IPS-20b (cell line): ENCODE measurements at regions not wholly inside any gene's neighbourhood (a gene's known extent, or its start where the extent isn't known, plus 50 kb on each side); places are given as distances from the start of the nearest gene placed in this dataset.

Experiments used
- H3K27ac ChIP-seq: one replicate; pipeline ENCODE4 v1.5.1; 2013; ENCODE audit warnings: low read length
- H3K27me3 ChIP-seq: 2 replicates; pipeline ENCODE4 v1.6.1; 2013; ENCODE audit warnings: mild to moderate bottlenecking, low read length, inconsistent platforms; ENCODE audit not compliant: insufficient read depth
- H3K36me3 ChIP-seq: 2 replicates; pipeline ENCODE4 v1.6.1; 2013; ENCODE audit warnings: low read depth, mild to moderate bottlenecking, inconsistent platforms, low read length, moderate library complexity; ENCODE audit not compliant: insufficient read depth
- H3K4me1 ChIP-seq: 2 replicates; pipeline ENCODE4 v1.6.1; 2013; ENCODE audit warnings: mild to moderate bottlenecking, control low read depth, inconsistent platforms, low read length, moderate library complexity; ENCODE audit not compliant: insufficient read depth
- H3K4me3 ChIP-seq: 2 replicates; pipeline ENCODE4 v1.5.1; 2013; ENCODE audit warnings: mild to moderate bottlenecking, low read length, inconsistent platforms
- H3K9ac ChIP-seq: 2 replicates; pipeline ENCODE4 v1.6.1; 2013; ENCODE audit warnings: low read depth, mild to moderate bottlenecking, inconsistent platforms, low read length, moderate library complexity
- H3K9me3 ChIP-seq: 2 replicates; pipeline ENCODE4 v1.6.1; 2013; ENCODE audit warnings: mild to moderate bottlenecking, low read depth, low read length, inconsistent platforms; ENCODE audit not compliant: insufficient read depth

DNA sequence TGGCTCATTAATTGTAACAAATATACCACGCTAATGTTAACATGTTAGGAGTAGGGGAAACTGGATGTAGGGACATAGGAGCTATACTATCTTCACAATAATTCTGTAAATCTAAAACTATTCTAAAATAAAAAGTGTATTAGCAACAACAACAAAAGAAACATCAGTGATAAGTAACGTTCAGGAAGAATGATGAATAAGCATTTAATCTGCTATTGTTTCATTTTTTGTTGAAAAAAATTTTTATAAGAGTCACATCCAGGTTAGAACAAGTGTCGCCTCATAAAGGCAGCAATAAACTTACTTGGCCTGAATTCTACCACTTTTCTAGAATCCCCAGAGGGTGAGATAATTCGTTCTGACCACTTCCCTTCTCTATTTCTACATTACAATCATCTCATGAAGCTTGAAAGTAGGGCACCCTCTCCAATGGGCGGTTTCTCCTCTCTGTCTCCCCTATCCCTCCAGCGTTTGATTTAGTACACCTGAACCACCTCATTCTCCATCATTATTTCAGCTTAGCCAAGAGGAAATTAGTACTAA, 253.1 kb upstream of the IPO5 start:
- Histone ChIP-seq H3K27me3 (no peaks in the 10 kb centered on the region), H3K9ac (no peak overlapping the region), H3K36me3 (no peaks in the 10 kb centered on the region), H3K4me1 (no peaks in the 10 kb centered on the region), H3K9me3 (no peaks in the 10 kb centered on the region), H3K27ac (no peak overlapping the region), H3K4me3 (no peak overlapping the region)

DNA sequence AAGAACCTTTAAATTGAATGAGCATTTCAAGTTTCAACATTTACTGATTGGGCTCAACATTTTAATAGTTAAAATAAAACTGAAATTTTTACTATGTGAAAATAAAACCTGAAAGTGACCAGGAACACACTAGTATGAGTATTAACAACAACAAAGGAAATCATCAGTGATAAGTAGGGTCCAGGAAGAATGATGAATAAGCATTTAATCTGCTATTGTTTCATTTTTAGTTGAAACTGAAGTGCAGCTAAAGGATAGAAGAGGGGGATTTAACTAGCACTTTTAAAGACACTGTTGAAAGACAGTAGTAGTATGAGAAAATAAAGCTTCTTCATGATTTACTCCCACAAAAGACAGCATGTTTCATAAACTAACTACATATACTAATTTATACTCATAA, 250.9 kb upstream of the IPO5 start:
- no peaks in the 10 kb centered on the region for H3K9me3 ChIP-seq
- H3K36me3 ChIP-seq = no peaks in the 10 kb centered on the region
- no peaks in the 10 kb centered on the region for H3K4me1 ChIP-seq
- no peak overlapping the region for H3K9ac ChIP-seq
- no peak overlapping the region for H3K4me3 ChIP-seq
- H3K27me3 ChIP-seq = no peaks in the 10 kb centered on the region
- no peak overlapping the region for H3K27ac ChIP-seq

DNA sequence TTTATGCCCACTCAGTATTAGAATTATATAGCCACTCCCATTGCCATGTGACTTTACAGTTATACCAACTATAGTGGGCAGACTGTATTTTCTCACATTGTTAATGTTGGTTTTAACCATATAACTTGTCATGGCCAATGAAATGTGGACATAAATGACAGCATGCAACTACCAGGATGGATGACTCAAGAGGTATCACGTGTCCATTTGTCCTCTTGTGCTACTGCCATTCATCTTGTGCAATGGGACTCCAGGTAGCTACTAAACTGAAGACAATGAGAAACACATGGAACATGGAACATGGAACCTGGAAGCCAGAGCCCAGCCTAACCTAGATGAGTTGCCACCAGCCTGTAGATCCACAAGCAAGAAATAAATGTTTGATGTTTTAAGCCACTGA, 242.7 kb upstream of the IPO5 start:
- no peaks in the 10 kb centered on the region for H3K9me3 ChIP-seq
- no peak overlapping the region for H3K4me3 ChIP-seq
- no peak overlapping the region for H3K27ac ChIP-seq
- no peak overlapping the region for H3K9ac ChIP-seq
- H3K36me3 ChIP-seq = no peaks in the 10 kb centered on the region
- H3K4me1 ChIP-seq = no peaks in the 10 kb centered on the region
- H3K27me3 ChIP-seq = no peaks in the 10 kb centered on the region

DNA sequence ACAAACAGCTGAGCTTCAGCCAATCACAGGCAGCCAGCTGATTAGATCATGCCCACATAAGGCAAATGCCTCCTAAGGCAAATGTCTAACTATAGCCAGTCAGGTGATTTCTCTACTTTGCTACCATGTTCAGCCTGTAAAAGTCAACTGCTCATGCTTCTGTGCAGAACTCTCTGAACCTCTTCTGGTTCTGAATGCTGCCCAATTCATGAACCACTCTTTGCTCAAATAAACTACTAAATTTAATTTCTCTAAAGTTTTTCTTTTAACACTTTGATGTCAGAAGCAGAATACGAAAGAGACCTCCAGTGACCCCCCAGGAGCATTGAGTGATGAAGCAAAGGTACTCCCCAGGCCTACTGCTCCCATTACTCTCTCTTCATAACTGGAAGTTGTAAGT, 240.7 kb upstream of the IPO5 start:
- H3K9ac ChIP-seq = no peak overlapping the region
- no peak overlapping the region for H3K4me3 ChIP-seq
- no peaks in the 10 kb centered on the region for H3K36me3 ChIP-seq
- H3K27ac ChIP-seq = no peak overlapping the region
- no peaks in the 10 kb centered on the region for H3K27me3 ChIP-seq
- H3K9me3 ChIP-seq = no peaks in the 10 kb centered on the region
- no peaks in the 10 kb centered on the region for H3K4me1 ChIP-seq

DNA sequence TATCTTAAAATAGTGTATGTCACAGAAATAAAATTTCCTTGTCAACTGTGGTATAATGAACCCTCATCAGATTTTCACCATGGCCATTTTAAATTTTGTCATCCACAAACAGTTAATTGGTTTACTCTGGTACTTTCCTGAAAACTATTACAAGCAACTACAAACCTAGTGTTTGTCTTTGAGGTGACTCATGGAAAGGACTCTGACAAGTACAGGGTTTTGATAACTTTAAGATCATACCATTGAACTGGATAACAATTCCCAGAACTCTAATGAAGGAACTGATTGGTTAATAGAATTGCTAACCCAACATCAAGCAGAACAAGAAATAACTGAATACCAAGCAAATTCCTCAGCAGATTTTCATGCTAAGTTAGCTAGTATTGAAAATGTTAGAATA, 237.7 kb upstream of the IPO5 start:
- H3K9me3 ChIP-seq = no peaks in the 10 kb centered on the region
- no peak overlapping the region for H3K4me3 ChIP-seq
- no peak overlapping the region for H3K27ac ChIP-seq
- no peaks in the 10 kb centered on the region for H3K4me1 ChIP-seq
- H3K9ac ChIP-seq = no peak overlapping the region
- no peaks in the 10 kb centered on the region for H3K36me3 ChIP-seq
- H3K27me3 ChIP-seq = no peaks in the 10 kb centered on the region

DNA sequence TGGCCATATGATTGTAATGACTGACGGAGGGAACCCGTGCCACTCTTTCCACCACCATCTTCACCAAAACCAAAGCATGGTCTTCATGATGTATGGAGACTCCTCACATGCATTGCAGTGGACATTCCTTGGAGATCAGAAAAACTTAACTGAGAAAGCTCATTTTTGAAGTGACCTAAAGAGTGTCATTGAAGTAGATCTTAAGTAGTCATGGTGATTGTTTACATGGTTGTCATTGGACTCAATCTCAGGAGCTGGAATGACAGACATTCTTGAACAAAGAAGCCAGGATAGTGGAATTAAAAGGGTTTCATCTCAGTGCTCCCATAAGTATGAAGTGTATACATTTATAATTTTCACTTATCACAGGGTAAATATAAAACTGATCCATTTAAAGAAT, 236.7 kb upstream of the IPO5 start:
- Histone ChIP-seq H3K9ac (no peak overlapping the region), H3K9me3 (no peaks in the 10 kb centered on the region), H3K4me3 (no peak overlapping the region), H3K27ac (no peak overlapping the region), H3K4me1 (no peaks in the 10 kb centered on the region), H3K27me3 (no peaks in the 10 kb centered on the region), H3K36me3 (no peaks in the 10 kb centered on the region)

DNA sequence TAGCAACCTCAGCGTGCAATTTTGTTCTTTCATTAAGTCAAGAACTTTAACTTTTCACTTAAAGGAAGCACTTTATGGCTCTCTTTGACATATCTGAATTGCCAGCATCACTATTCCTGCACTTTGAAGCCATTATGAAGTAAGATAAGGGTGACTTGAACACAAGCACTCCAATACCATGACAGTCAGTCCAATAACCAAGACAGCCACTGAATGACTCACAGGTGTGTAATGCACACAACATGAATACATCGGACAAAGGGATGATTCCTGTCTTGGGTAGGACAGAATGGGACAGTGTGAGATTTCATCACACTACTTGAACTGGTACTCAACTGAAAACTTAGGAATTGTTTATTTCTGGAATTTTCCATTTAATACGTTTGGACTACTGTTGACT, 233.7 kb upstream of the IPO5 start:
- Histone ChIP-seq H3K4me1 (no peaks in the 10 kb centered on the region), H3K9ac (no peak overlapping the region), H3K36me3 (no peaks in the 10 kb centered on the region), H3K27me3 (no peaks in the 10 kb centered on the region), H3K27ac (no peak overlapping the region), H3K9me3 (no peaks in the 10 kb centered on the region), H3K4me3 (no peak overlapping the region)

DNA sequence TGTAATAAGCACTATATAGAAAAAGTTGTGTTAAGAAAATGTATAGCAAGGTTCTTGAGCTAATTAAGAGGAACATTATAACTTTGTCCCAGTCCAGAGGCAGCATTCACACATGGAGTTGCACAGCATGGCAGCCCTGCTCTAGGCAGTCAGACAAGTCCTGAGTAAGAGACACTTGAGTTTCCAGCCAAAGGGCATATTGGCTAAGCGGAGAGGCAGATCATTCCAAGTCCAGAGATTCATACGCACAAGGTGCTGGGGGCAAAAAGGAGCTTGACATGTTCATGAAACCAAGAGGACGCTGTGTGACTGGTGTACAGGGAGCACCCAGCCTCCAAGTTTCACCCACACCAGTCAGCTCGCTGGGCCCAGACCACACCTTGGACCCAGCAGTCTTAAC, 232.6 kb upstream of the IPO5 start:
- no peak overlapping the region for H3K9ac ChIP-seq
- H3K4me3 ChIP-seq = no peak overlapping the region
- no peak overlapping the region for H3K27ac ChIP-seq
- H3K9me3 ChIP-seq = no peaks in the 10 kb centered on the region
- no peaks in the 10 kb centered on the region for H3K27me3 ChIP-seq
- H3K36me3 ChIP-seq = no peaks in the 10 kb centered on the region
- no peaks in the 10 kb centered on the region for H3K4me1 ChIP-seq

DNA sequence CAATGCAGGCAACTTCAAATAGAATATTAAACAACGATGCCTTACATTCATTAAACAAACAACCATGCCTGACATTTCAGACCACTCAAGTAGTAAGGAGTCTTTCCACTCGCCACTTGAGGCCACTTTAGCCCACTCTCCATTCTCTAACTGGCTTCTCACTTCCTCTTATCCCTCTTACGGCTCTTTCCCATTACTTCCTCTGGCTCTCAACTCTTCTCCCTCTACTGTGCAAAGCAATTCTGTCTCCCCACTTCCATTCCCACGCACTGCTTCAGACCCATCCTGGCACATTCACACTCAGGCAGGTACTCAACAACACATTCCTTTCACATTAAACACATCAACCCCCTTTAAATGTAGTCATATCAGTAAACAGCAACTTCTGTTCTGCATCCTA, 229.8 kb upstream of the IPO5 start:
- Histone ChIP-seq H3K4me1 (no peaks in the 10 kb centered on the region), H3K9ac (no peak overlapping the region), H3K4me3 (no peak overlapping the region)

DNA sequence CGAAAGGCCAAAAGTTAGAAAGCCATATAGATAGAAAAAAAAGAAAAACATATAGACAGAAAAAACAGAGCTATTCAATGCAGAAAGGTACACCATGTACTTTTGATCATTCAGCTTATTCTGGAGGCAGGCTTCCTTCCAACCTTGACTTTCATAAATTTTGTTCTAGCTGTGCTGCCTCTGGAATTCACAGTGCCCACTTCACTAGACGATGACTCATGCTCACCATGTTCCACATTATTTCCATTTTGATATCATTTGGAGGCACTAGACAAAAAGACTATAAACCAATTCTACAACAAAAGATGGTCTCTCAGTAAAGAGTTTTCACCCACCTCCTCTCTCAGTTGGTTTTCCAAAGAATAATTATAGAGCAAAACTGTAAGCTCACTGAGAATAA, 229.0 kb upstream of the IPO5 start:
- no peak overlapping the region for H3K27ac ChIP-seq
- H3K36me3 ChIP-seq = no peaks in the 10 kb centered on the region
- no peak overlapping the region for H3K9ac ChIP-seq
- H3K4me3 ChIP-seq = no peak overlapping the region
- H3K4me1 ChIP-seq = no peaks in the 10 kb centered on the region
- no peaks in the 10 kb centered on the region for H3K27me3 ChIP-seq
- H3K9me3 ChIP-seq = 0 out of 2 replicates have a peak, but pooled peaks cover 1% of the 10 kb centered on the region

More for the DNA sequence above, 229.8 kb upstream of the IPO5 start:
- no peak overlapping the region for H3K27ac ChIP-seq
- H3K9me3 ChIP-seq = no peaks in the 10 kb centered on the region
- H3K27me3 ChIP-seq = no peaks in the 10 kb centered on the region
- no peaks in the 10 kb centered on the region for H3K36me3 ChIP-seq

DNA sequence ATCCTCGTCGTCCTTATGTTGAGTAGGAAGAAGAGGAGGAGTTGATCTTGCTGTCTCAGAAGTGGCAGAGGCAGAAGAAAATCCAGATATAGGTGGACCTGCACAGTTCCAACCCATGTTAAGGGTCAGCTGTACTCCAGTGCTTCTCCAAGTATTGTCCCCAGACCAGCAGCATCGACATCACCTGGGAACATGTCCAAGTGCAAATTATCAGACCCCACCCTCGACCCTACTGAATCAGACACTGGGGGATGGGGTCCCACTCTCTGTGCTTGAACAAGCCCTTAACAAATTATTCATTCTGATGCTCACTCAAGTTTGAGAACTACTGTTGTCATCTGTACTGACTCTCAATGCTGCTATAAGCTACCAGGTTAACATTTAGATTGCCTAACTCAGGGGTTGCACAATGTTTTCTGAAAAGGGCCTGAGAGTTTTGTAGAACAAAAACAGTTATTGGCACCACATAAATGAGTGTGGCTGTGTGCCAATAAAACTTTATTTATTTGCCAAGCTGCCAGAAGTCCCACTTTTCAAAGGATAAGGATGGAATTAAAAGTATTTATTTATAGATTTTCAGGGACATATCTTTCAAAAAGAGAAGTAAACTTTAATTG, 226.7 kb upstream of the IPO5 start:
- Histone ChIP-seq H3K36me3 (no peaks in the 10 kb centered on the region), H3K4me3 (no peak overlapping the region), H3K4me1 (no peaks in the 10 kb centered on the region), H3K9ac (no peak overlapping the region), H3K9me3 (peaks cover 12% of the 10 kb centered on the region), H3K27me3 (no peaks in the 10 kb centered on the region), H3K27ac (no peak overlapping the region)

DNA sequence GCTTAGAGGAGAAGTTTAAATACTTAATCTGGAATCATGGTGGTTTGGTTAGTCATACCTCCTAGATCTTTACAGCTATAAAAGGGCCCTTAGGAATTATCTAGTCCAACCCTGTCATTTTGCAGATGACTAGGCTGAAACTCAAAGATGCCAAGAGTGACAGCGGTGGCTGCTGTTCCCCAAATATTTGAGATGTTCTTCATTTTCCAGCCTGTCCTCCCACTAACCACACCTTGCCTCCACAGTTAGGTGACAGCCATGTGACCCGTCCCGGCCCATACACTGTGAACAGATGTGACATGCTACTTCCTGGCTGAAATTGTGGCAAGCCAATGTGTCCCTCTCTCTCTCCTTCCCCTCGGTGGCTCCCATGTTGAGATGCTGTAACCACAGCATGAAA, 225.5 kb upstream of the IPO5 start:
- Histone ChIP-seq H3K27me3 (no peaks in the 10 kb centered on the region), H3K9me3 (peaks cover 12% of the 10 kb centered on the region), H3K27ac (no peak overlapping the region), H3K4me1 (no peaks in the 10 kb centered on the region), H3K4me3 (no peak overlapping the region), H3K36me3 (no peaks in the 10 kb centered on the region), H3K9ac (no peak overlapping the region)
